HL-60 (cell line): ENCODE measurements at regions not wholly inside any gene's neighbourhood (a gene's known extent, or its start where the extent isn't known, plus 50 kb on each side); places are given as distances from the start of the nearest gene placed in this dataset.

Experiments
- CTCF ChIP-seq: IDR thresholded peaks from one replicate; pipeline ENCODE4 v1.5.1; 2011; ENCODE audit warnings: low read length, control low read depth, inconsistent platforms; ENCODE audit not compliant: insufficient read depth
- GABPA ChIP-seq: IDR thresholded peaks from 2 replicates; pipeline ENCODE4 v1.6.1; 2012; ENCODE audit warnings: low read depth
- POLR2AphosphoS5 ChIP-seq: IDR thresholded peaks from 2 replicates; pipeline ENCODE4 v1.6.1; 2012; ENCODE audit warnings: low read depth

- TF ChIP-seq CTCF (no peak), GABPA (no peak), POLR2AphosphoS5 (no peak)
Measured at GRCh38 chr10:64113792-64114191, 592.6 kb downstream of the REEP3 start.
